ENCODE measurements at regions not wholly inside any gene's neighbourhood (a gene's known extent, or its start where the extent isn't known, plus 50 kb on each side); places are given as distances from the start of the nearest gene placed in this dataset.

- DNase-seq (ENCODE audit: low read depth, low spot score), result no peak
Observed at GRCh38 chr2:237269138-237269875, 144.7 kb downstream of the COL6A3 start.

DNA sequence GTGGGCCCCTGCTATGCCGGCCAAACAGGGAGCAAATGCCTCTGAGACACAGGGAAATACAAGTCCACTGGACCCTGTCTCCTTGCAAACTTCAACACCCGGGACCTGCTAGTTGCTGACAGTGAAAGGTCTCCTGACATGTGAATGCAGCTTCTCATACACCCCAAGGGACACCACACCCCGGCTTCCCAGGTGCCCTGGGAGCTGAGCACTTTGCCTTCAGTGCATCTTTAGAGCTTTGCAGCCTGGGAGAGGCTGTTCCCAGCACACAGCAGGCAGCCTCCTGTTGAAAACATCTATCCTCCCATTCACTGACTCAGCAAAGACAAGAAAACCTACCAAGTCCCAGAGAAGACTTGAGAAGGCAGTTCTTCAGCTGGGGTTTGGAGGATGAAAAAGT is 143.4 kb downstream of the COL6A3 start:
- DNase-seq (ENCODE audit: low read depth, low spot score), result no peak

- DNase-seq (ENCODE audit: low read depth, low spot score), result no peak
Observed at GRCh38 chr2:237271698-237272652, 142.0 kb downstream of the COL6A3 start.
